ENCODE measurements at regions not wholly inside any gene's neighbourhood (a gene's known extent, or its start where the extent isn't known, plus 50 kb on each side); places are given as distances from the start of the nearest gene placed in this dataset.

DNA sequence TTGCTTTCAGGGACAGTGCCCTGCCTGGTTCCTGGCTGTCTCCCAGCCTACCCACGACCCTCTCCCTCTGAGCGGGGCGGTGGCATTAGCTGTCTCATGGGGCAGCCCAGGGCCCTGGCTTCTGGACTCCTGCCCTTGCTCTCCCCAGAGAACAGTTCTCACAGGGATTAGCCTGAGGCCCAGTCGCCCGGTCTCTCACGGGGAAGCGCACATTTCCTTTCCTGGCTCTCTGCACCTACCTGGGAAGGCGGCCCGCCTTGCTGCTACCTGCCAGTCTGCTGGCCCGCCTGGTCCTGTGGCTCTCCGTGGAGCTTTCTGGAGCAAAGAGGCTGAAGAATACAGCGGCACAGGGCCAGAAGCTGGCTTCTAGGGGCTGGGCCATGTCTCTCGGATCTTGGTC is 128.4 kb downstream of the FHDC1 start:
- WGBS, 2 donors = 82 to 86% methylated on average over 13 of the region's 13 CpGs
- Histone ChIP-seq H3K27me3 (peaks cover 0 to 8% (median 0%) of the 10 kb centered on the region in 7 donors), H3K36me3 (no peaks in the 10 kb centered on the region), H3K27ac (no peak overlapping the region), H3K4me1 (no peaks in the 10 kb centered on the region), H3K4me3 (no peak overlapping the region), H3K9me3 (no peaks in the 10 kb centered on the region)
- ATAC-seq (no peak), DNase-seq (no peak)
- TF ChIP-seq, protein P1, sequence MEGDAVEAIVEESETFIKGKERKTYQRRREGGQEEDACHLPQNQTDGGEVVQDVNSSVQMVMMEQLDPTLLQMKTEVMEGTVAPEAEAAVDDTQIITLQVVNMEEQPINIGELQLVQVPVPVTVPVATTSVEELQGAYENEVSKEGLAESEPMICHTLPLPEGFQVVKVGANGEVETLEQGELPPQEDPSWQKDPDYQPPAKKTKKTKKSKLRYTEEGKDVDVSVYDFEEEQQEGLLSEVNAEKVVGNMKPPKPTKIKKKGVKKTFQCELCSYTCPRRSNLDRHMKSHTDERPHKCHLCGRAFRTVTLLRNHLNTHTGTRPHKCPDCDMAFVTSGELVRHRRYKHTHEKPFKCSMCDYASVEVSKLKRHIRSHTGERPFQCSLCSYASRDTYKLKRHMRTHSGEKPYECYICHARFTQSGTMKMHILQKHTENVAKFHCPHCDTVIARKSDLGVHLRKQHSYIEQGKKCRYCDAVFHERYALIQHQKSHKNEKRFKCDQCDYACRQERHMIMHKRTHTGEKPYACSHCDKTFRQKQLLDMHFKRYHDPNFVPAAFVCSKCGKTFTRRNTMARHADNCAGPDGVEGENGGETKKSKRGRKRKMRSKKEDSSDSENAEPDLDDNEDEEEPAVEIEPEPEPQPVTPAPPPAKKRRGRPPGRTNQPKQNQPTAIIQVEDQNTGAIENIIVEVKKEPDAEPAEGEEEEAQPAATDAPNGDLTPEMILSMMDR (IDR thresholded peaks at IDR 0.05) = no peak
- intact Hi-C loops (cut with DNase I) = no loop called here

DNA sequence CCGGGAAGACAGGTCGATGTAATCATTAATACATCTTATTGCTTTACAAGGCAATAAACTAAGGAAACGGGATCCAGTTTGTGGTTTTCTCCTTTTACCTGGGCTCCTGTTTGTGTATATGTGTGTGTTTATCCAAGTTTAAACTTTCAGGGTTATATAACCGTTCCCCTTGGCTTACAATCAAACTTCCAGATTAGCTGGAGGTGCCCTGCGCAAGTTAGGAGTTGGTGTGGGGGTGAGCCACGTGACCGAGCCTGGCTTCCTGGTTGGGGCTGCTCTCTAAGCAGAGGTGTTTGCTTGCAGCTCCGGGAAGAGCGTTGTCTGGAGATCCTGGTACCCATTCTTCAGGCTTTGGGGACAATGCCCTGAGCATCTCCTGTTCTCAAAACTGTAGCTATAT is 129.2 kb downstream of the FHDC1 start:
- ATAC-seq (no peak), DNase-seq (no peak)
- TF ChIP-seq, protein P1 (IDR thresholded peaks at IDR 0.05) = no peak
- 75 to 80% methylated on average over 9 of the region's 9 CpGs for WGBS, 2 donors
- Histone ChIP-seq H3K36me3 (no peaks in the 10 kb centered on the region), H3K4me3 (no peak overlapping the region), H3K9me3 (no peaks in the 10 kb centered on the region), H3K27me3 (peaks cover 0 to 4% (median 0%) of the 10 kb centered on the region in 7 donors), H3K4me1 (no peaks in the 10 kb centered on the region), H3K27ac (no peak overlapping the region)
- intact Hi-C loops (cut with DNase I) = no loop called here

DNA sequence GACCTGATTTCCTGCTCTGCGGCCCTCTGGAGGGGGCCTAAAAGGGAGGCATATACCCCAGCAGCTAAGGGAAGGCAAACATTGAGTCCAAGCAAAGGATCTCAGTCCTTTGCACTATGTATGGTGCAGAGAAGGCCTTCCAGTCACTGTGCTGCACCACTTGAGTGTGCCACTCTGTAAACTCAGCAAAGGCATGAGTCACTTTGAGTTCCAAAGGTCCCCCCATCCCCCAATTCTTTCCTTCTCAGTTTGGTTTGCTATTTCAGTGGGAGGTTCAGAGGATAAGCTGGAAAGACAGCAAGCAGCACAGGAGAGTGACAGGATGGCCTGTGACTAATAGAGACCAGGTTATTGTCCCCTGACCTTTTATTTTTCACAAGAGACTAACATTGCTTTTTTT is 131.3 kb downstream of the FHDC1 start:
- 69 to 70% methylated on average over 1 of the region's 1 CpG for WGBS, 2 donors

DNA sequence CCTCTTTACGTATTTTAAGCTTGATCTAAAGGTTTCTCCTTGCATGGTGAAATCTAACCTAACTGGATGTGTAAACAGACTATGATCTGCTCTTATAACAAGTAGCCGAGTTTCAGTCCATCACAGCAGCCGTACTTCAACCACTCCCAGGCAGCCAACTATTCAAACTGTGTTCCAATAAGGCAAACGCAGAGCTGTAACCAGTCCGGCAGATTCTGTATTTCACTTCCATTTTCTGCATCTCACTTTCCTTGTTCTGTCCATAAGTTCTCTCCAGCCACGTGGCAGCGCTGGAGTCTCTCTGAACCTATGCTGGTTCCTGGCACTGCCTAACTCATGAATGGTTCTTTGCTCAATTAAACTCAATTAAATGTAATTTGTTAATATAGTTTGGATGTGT is 132.6 kb downstream of the FHDC1 start:
- TF ChIP-seq, protein P1 (IDR thresholded peaks at IDR 0.05) = no peak
- no peaks in the 10 kb centered on the region for H3K9me3 ChIP-seq
- no peaks in the 10 kb centered on the region for H3K36me3 ChIP-seq
- no peak for ATAC-seq
- H3K27ac ChIP-seq = no peak overlapping the region
- no peak overlapping the region for H3K4me3 ChIP-seq
- no peaks in the 10 kb centered on the region for H3K4me1 ChIP-seq
- H3K27me3 ChIP-seq = no peaks in the 10 kb centered on the region
- intact Hi-C loops (cut with DNase I) = no loop called here
- no peak for DNase-seq
- WGBS, 2 donors = 93 to 97% methylated on average over 7 of the region's 7 CpGs

More for the DNA sequence above, 131.3 kb downstream of the FHDC1 start:
- no peaks in the 10 kb centered on the region for H3K36me3 ChIP-seq
- H3K4me1 ChIP-seq = no peaks in the 10 kb centered on the region
- DNase-seq (no peak), ATAC-seq (no peak)
- no peaks in the 10 kb centered on the region for H3K9me3 ChIP-seq
- no peak overlapping the region for H3K27ac ChIP-seq
- TF ChIP-seq, protein P1 (IDR thresholded peaks at IDR 0.05) = no peak
- intact Hi-C loops (cut with DNase I) = no loop called here
- no peaks in the 10 kb centered on the region for H3K27me3 ChIP-seq
- H3K4me3 ChIP-seq = no peak overlapping the region
